GM23248 (cell line): ENCODE measurements at regions not wholly inside any gene's neighbourhood (a gene's known extent, or its start where the extent isn't known, plus 50 kb on each side); places are given as distances from the start of the nearest gene placed in this dataset.

Experiments
- EZH2 ChIP-seq: fragments of 200-600 bp; sonication (generic); IDR thresholded peaks from 2 replicates; pipeline ENCODE4 v1.6.1; 2018; ENCODE audit warnings: antibody characterized with exemption, mild to moderate bottlenecking; ENCODE audit not compliant: insufficient read depth, poor library complexity, severe bottlenecking
- EZH2phosphoT487 ChIP-seq: fragments of 200-600 bp; sonication (generic); IDR thresholded peaks from 2 replicates; pipeline ENCODE4 v1.6.1; 2018; ENCODE audit warnings: antibody characterized with exemption, moderate library complexity, mild to moderate bottlenecking, low read depth; ENCODE audit not compliant: insufficient read depth

- TF ChIP-seq EZH2 (no peak), EZH2phosphoT487 (no peak)
Measured at GRCh38 chr2:89837962-89838625, 1146.6 kb downstream of the RPIA start.
